HCT116 (cell line): ENCODE measurements at regions not wholly inside any gene's neighbourhood (a gene's known extent, or its start where the extent isn't known, plus 50 kb on each side); places are given as distances from the start of the nearest gene placed in this dataset.

Experiments used
- ATAC-seq: fragments of 200-7000 bp; cut with Tn5 transposase; 2 replicates; pipeline ENCODE4 v1.9.1; 2020; ENCODE audit warnings: mild to moderate bottlenecking, moderate library complexity
- BruUV-seq: library from RNA; stranded (reverse); fragments of 400-500 nt; replicated peaks from 2 replicates; lab custom pipeline; 2021; lab: Mats Ljungman, UMichigan
- CTCF ChIA-PET: fragments of 300-600 bp; sonication (Branson Sonifier 250); formaldehyde crosslinking; loops from one replicate; lab custom pipeline; 2021; ENCODE audit warnings: antibody characterized with exemption; lab: Charles Lee
- POLR2A ChIA-PET: fragments of 300-600, 350-600 bp; sonication (Branson Sonifier 250); formaldehyde crosslinking; loops from one replicate; lab custom pipeline; 2021; ENCODE audit warnings: antibody characterized with exemption; lab: Charles Lee
- RAD21 ChIA-PET, 2 experiments: fragments of 300-600 bp; sonication (Branson Sonifier 250); formaldehyde crosslinking; loops; one replicate each; lab custom pipeline; 2023; ENCODE audit warnings: low total read pairs in 2 of 2; ENCODE audit not compliant: uncharacterized antibody in 2 of 2, unreplicated experiment in 2 of 2, low non-redundant PET in 1 of 2; lab: Charles Lee
- DNase-seq: peaks from one replicate; pipeline ENCODE4 v3.0.0-alpha.2; 2010; ENCODE audit warnings: low read depth, low spot score
- H2AFZ ChIP-seq: fragments of 200-600 bp; shearing (Covaris generic), sonication (generic); 2 replicates; pipeline ENCODE4 v1.6.1; 2017; ENCODE audit warnings: low read depth, mixed run types, mixed read lengths, antibody characterized with exemption, low read length; ENCODE audit not compliant: poor library complexity, severe bottlenecking
- H3K27ac ChIP-seq: 2 replicates; pipeline ENCODE4 v1.5.1; 2012; ENCODE audit warnings: low read depth, low read length
- H3K27me3 ChIP-seq: fragments of 200-600 bp; sonication (generic); 2 replicates; pipeline ENCODE4 v1.6.1; 2016; ENCODE audit warnings: mixed run types, low read length, mixed read lengths; ENCODE audit not compliant: insufficient read depth
- H3K36me3 ChIP-seq, 2 experiments: fragments of 200-500 bp in 1 of 2; fragments of 200-600 bp in 1 of 2; sonication (Bioruptor generic) in 1 of 2; sonication (generic) in 1 of 2; 2 replicates each; pipeline versions ENCODE4 v1.5.1 to v1.6.1; 2014 to 2016; ENCODE audit warnings: low read length in 2 of 2, inconsistent platforms in 1 of 2, mixed read lengths in 1 of 2, mixed run types in 1 of 2; ENCODE audit not compliant: insufficient read depth in 2 of 2, control insufficient read depth in 1 of 2
- H3K4me1 ChIP-seq, 2 experiments: fragments of 200-600 bp in 1 of 2; sonication (generic) in 1 of 2; 2 replicates each; pipeline versions ENCODE4 v1.5.1 to v1.6.1; 2012 to 2017; ENCODE audit warnings: low read length in 2 of 2, inconsistent platforms in 1 of 2, mild to moderate bottlenecking in 1 of 2, mixed read lengths in 1 of 2, mixed run types in 1 of 2, moderate library complexity in 1 of 2; ENCODE audit not compliant: insufficient read depth in 2 of 2, control insufficient read depth in 1 of 2
- H3K4me2 ChIP-seq: fragments of 200-600 bp; sonication (generic); 2 replicates; pipeline ENCODE4 v1.6.1; 2017; ENCODE audit warnings: mixed run types, low read length, mixed read lengths
- H3K4me3 ChIP-seq, 2 experiments: fragments of 200-600 bp in 1 of 2; sonication (generic) in 1 of 2; replicated peaks in 1 of 2; 2 replicates each; pipeline ENCODE4 v1.5.1; 2011 to 2016; ENCODE audit warnings: low read length in 2 of 2, control low read depth in 1 of 2, low read depth in 1 of 2, mild to moderate bottlenecking in 1 of 2, mixed read lengths in 1 of 2, mixed run types in 1 of 2
- H3K79me2 ChIP-seq: fragments of 200-600 bp; sonication (generic); 2 replicates; pipeline ENCODE4 v1.6.1; 2017; ENCODE audit warnings: mild to moderate bottlenecking, mixed run types, low read length, moderate library complexity, mixed read lengths; ENCODE audit not compliant: insufficient read depth
- H3K9ac ChIP-seq: fragments of 200-600 bp; sonication (generic); 2 replicates; pipeline ENCODE4 v1.6.1; 2016; ENCODE audit warnings: low read length, mixed read lengths
- H3K9me2 ChIP-seq: fragments of 200-600 bp; sonication (generic), shearing (Covaris generic); 2 replicates; pipeline ENCODE4 v1.6.1; 2017; ENCODE audit warnings: mixed run types, mild to moderate bottlenecking, moderate library complexity; ENCODE audit not compliant: insufficient read depth
- H3K9me3 ChIP-seq, 2 experiments: fragments of 200-500 bp in 1 of 2; fragments of 200-600 bp in 1 of 2; sonication (Bioruptor generic) in 1 of 2; sonication (generic) in 1 of 2; 2 replicates each; pipeline ENCODE4 v1.6.1; 2014 to 2017; ENCODE audit warnings: low read length in 2 of 2, mixed read lengths in 2 of 2, inconsistent platforms in 1 of 2, low read depth in 1 of 2, mild to moderate bottlenecking in 1 of 2, mixed run types in 1 of 2, moderate library complexity in 1 of 2; ENCODE audit not compliant: control insufficient read depth in 1 of 2, insufficient read depth in 1 of 2
- H4K20me1 ChIP-seq: fragments of 200-600 bp; sonication (generic), shearing (Covaris generic); 2 replicates; pipeline ENCODE4 v1.6.1; 2017; ENCODE audit warnings: mixed run types, mild to moderate bottlenecking, moderate library complexity; ENCODE audit not compliant: insufficient read depth
- CEBPB ChIP-seq: IDR thresholded peaks from 2 replicates; pipeline ENCODE4 v1.6.1; 2012; ENCODE audit warnings: low read depth
- EZH2 ChIP-seq: fragments of 200-600 bp; sonication (generic); IDR thresholded peaks from 2 replicates; pipeline ENCODE4 v1.6.1; 2017; ENCODE audit warnings: antibody characterized with exemption, mixed run types
- EZH2phosphoT487 ChIP-seq: fragments of 200-600 bp; IDR thresholded peaks from 2 replicates; pipeline ENCODE4 v1.6.1; 2018; ENCODE audit warnings: antibody characterized with exemption, borderline replicate concordance
- FOSL1 ChIP-seq: IDR thresholded peaks from 2 replicates; pipeline ENCODE4 v1.6.1; 2012; ENCODE audit warnings: low read depth
- JUND ChIP-seq: IDR thresholded peaks from 2 replicates; pipeline ENCODE4 v1.6.1; 2012
- POLR2A ChIP-seq: IDR thresholded peaks from 2 replicates; pipeline ENCODE4 v1.7.0; 2011; ENCODE audit warnings: borderline replicate concordance; ENCODE audit not compliant: insufficient read depth, insufficient read length; ENCODE audit errors: extremely low read depth
- SP1 ChIP-seq: IDR thresholded peaks from 2 replicates; pipeline ENCODE4 v1.6.1; 2012; ENCODE audit warnings: low read depth
- SRF ChIP-seq: IDR thresholded peaks from 2 replicates; pipeline ENCODE4 v1.6.1; 2012; ENCODE audit warnings: low read depth
- TCF7L2 ChIP-seq: IDR thresholded peaks from 2 replicates; pipeline ENCODE4 v1.7.0; 2011; ENCODE audit warnings: borderline replicate concordance, inconsistent platforms; ENCODE audit not compliant: insufficient read depth, insufficient read length; ENCODE audit errors: extremely low read depth
- YY1 ChIP-seq: IDR thresholded peaks from 2 replicates; pipeline ENCODE4 v1.6.1; 2011; ENCODE audit warnings: low read length, low read depth, moderate library complexity, mild to moderate bottlenecking; ENCODE audit not compliant: insufficient replicate concordance; ENCODE audit errors: extremely low read depth
- ZBTB33 ChIP-seq: IDR thresholded peaks from 2 replicates; pipeline ENCODE4 v1.6.1; 2011; ENCODE audit warnings: mild to moderate bottlenecking, low read length, moderate library complexity; ENCODE audit not compliant: insufficient replicate concordance; ENCODE audit errors: extremely low read depth
- ZFX ChIP-seq: fragments of 450-650 bp; IDR thresholded peaks from 2 replicates; pipeline ENCODE4 v1.6.1; 2017
- intact Hi-C: fragments of 100-400 bp; cut with micrococcal nuclease; formaldehyde crosslinking; loops from 2 replicates; pipeline ENCODE4 v1.10.0; 2022
- TF ChIP-seq, protein P1 (sequence below): IDR thresholded peaks from 2 replicates; pipeline ENCODE4 v1.6.1; 2012
- TF ChIP-seq, protein P2 (sequence below), 3 experiments: fragments of 200-600 bp in 1 of 3; sonication (generic) in 1 of 3; IDR thresholded peaks in 2 of 3; conservative IDR thresholded peaks in 1 of 3; 2 replicates each; pipeline ENCODE4 v1.5.1; 2012 to 2017; ENCODE audit warnings: low read depth in 2 of 3, low read length in 2 of 3, antibody characterized with exemption in 1 of 3, borderline replicate concordance in 1 of 3, control low read depth in 1 of 3, mild to moderate bottlenecking in 1 of 3, mixed read lengths in 1 of 3, mixed run types in 1 of 3, moderate library complexity in 1 of 3; ENCODE audit not compliant: insufficient read depth in 1 of 3

DNA sequence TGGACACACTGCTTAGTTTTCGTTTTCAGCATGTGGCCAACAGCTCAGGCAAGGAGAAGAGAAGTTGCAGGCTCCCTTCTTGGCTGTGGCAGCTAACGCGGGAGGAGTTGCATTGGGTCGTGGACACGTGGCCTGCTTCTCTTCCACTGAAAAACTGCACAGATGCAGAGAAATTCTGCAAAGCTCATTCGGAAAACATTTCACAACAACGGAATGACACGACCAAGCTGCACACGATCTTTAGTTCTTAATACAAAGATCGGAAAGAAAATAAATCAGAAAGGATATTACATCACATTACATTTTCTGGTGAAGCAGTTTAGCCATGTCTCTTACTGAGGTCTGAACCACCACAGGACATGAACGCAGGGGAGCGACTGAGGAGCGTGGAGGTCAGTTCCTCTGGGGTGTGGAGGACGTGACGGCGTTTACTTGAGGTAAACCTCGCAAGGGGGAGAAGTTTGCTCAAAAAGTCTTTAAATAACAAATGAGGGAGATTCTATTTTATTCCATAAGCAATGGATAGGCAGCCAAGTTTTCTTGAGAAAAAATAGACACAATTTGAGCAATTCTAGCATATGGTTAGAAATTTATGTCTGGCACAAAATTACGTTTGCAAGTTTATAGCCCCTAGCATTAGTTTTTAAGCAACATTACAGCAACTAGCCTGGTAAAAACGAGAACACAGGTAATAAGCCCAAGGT lies 178.3 kb downstream of the THBS2 start:
- POLR2A ChIA-PET, result no interaction called here
- TF ChIP-seq, protein P1, sequence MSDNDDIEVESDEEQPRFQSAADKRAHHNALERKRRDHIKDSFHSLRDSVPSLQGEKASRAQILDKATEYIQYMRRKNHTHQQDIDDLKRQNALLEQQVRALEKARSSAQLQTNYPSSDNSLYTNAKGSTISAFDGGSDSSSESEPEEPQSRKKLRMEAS, result no peak
- TF ChIP-seq YY1 (no peak), JUND (no peak), SP1 (no peak), EZH2phosphoT487 (no peak)
- TF ChIP-seq, all 23 proteins: peak for 0
- Histone ChIP-seq H3K36me3 (no peaks in the 10 kb centered on the region), H3K4me2 (no peak overlapping the region), H3K9me2 (no peaks in the 10 kb centered on the region), H3K27me3 (no peaks in the 10 kb centered on the region), H3K79me2 (no peaks in the 10 kb centered on the region), H3K27ac (no peak overlapping the region), H2AFZ (no peak overlapping the region), H3K4me3 (no peak overlapping the region), H4K20me1 (no peaks in the 10 kb centered on the region), H3K9ac (no peak overlapping the region), H3K9me3 (no peaks in the 10 kb centered on the region), H3K4me1 (peaks cover 3 to 11% of the 10 kb centered on the region in 2 experiments; a peak in 3 of 4 replicates)
- BruUV-seq, result no TSS peak
- DNase-seq (no peak), ATAC-seq (no peak)
- intact Hi-C loops, result no loop called here
- CTCF ChIA-PET, result no interaction called here
- RAD21 ChIA-PET, result no interaction called here

DNA sequence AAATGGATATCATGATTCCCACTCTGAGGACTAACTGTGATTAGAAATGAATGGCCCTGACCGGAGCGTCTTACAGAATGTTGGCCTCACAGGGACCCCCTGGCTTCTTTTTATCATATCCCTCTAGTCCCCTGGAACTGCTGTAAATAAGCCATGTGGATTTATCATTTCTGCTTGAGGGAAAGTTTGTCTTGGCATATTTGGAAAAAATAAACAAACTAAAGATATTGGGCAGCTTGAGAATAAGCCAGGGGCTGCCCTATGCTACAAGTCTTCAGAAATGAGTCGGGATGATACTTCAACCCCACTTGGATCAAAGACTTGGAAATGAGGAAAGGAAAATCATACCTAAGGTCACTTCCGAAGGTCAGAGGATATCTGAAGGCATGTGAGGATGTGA lies 179.1 kb downstream of the THBS2 start:
- RAD21 ChIA-PET, result no interaction called here
- Histone ChIP-seq H3K9me2 (no peaks in the 10 kb centered on the region), H3K4me1 (peaks cover 6 to 18% of the 10 kb centered on the region in 2 experiments; a peak in 3 of 4 replicates), H4K20me1 (no peaks in the 10 kb centered on the region), H3K4me3 (no peak overlapping the region), H2AFZ (no peak overlapping the region), H3K4me2 (no peak overlapping the region), H3K9ac (no peak overlapping the region), H3K79me2 (no peaks in the 10 kb centered on the region), H3K27ac (no peak overlapping the region), H3K9me3 (no peaks in the 10 kb centered on the region), H3K36me3 (no peaks in the 10 kb centered on the region), H3K27me3 (no peaks in the 10 kb centered on the region)
- intact Hi-C loops, result no loop called here
- ATAC-seq, result no peak
- DNase-seq, result no peak
- CTCF ChIA-PET, result no interaction called here
- POLR2A ChIA-PET, result no interaction called here
- no TSS peak for BruUV-seq
- TF ChIP-seq JUND (no peak), EZH2phosphoT487 (no peak), EZH2 (no peak), CEBPB (no peak), YY1 (no peak), SRF (no peak), POLR2A (no peak), FOSL1 (no peak), TCF7L2 (no peak), ZBTB33 (no peak), ZFX (no peak)
- TF ChIP-seq, protein P1, result no peak
- TF ChIP-seq, protein P2, sequence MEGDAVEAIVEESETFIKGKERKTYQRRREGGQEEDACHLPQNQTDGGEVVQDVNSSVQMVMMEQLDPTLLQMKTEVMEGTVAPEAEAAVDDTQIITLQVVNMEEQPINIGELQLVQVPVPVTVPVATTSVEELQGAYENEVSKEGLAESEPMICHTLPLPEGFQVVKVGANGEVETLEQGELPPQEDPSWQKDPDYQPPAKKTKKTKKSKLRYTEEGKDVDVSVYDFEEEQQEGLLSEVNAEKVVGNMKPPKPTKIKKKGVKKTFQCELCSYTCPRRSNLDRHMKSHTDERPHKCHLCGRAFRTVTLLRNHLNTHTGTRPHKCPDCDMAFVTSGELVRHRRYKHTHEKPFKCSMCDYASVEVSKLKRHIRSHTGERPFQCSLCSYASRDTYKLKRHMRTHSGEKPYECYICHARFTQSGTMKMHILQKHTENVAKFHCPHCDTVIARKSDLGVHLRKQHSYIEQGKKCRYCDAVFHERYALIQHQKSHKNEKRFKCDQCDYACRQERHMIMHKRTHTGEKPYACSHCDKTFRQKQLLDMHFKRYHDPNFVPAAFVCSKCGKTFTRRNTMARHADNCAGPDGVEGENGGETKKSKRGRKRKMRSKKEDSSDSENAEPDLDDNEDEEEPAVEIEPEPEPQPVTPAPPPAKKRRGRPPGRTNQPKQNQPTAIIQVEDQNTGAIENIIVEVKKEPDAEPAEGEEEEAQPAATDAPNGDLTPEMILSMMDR (IDR thresholded peaks at IDR 0.05 in 2 of 3, conservative IDR thresholded peaks at IDR 0.05 in 1 of 3; ENCODE audit: borderline replicate concordance in 1 of 3, insufficient read depth in 1 of 3, low read depth in 2 of 3, low read length in 2 of 3), result no peak
